ENCODE measurements at regions not wholly inside any gene's neighbourhood (a gene's known extent, or its start where the extent isn't known, plus 50 kb on each side); places are given as distances from the start of the nearest gene placed in this dataset.

DNA sequence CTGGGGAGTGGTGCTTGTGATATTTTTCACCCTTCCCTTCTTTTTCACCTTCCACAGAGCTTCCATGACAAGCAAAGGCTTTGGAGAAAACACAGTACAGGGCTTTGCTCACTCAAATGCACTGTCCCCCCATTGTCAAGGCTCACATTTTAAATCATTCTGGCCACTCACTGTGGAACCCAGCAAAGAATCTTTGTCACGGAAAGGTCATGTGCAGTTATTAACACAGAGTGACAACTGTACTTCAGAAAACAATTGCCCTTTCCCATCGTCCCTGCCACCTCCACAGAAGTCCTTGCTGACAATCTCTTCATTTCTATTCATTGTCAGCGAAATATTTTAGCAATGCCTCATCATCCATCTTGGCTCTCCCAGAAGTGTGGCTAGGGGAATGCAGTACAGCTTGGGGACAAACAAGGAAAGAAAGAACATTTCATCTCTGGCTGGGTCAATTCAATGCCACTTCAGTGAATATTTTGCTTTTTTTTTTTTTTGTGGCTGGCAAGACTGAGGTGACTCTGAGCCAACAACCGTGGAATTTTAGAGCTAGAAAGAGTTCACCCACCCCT, 851.0 kb downstream of the KCNMA1 start (continued):
- no peak for TF ChIP-seq ELF1 (IDR thresholded peaks at IDR 0.05; ENCODE audit: borderline replicate concordance, low read depth)
- TF ChIP-seq SIN3A (IDR thresholded peaks at IDR 0.05; ENCODE audit: low read depth), result no peak
- no peak for TF ChIP-seq TCF7L2 (IDR thresholded peaks at IDR 0.05; ENCODE audit: borderline replicate concordance, extremely low read depth, insufficient read depth, insufficient read length)
- no peak for TF ChIP-seq EGR1 (IDR thresholded peaks at IDR 0.05; ENCODE audit: low read depth)
- TF ChIP-seq CEBPB (IDR thresholded peaks at IDR 0.05; ENCODE audit: low read depth), result no peak

GRCh38 chr10:76784076-76784475, 853.5 kb downstream of the KCNMA1 start:
- H3K4me2 ChIP-seq (ENCODE audit: low read length), result no peak overlapping the region
- no peak overlapping the region for H3K9ac ChIP-seq (ENCODE audit: low read length)
- TF ChIP-seq POLR2A (IDR thresholded peaks at IDR 0.05; ENCODE audit: borderline replicate concordance, extremely low read depth, insufficient read depth, insufficient read length), result no peak
- no peak for TF ChIP-seq EZH2phosphoT487 (IDR thresholded peaks at IDR 0.05; ENCODE audit: borderline replicate concordance)
- no peak for TF ChIP-seq MAX (IDR thresholded peaks at IDR 0.05)
- TF ChIP-seq, protein P1, sequence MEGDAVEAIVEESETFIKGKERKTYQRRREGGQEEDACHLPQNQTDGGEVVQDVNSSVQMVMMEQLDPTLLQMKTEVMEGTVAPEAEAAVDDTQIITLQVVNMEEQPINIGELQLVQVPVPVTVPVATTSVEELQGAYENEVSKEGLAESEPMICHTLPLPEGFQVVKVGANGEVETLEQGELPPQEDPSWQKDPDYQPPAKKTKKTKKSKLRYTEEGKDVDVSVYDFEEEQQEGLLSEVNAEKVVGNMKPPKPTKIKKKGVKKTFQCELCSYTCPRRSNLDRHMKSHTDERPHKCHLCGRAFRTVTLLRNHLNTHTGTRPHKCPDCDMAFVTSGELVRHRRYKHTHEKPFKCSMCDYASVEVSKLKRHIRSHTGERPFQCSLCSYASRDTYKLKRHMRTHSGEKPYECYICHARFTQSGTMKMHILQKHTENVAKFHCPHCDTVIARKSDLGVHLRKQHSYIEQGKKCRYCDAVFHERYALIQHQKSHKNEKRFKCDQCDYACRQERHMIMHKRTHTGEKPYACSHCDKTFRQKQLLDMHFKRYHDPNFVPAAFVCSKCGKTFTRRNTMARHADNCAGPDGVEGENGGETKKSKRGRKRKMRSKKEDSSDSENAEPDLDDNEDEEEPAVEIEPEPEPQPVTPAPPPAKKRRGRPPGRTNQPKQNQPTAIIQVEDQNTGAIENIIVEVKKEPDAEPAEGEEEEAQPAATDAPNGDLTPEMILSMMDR (IDR thresholded peaks at IDR 0.05 in 2 of 3, conservative IDR thresholded peaks at IDR 0.05 in 1 of 3; ENCODE audit: borderline replicate concordance in 1 of 3, insufficient read depth in 1 of 3, low read depth in 2 of 3, low read length in 2 of 3), result no peak
- TF ChIP-seq REST (IDR thresholded peaks at IDR 0.05; ENCODE audit: low read depth), result no peak
- TF ChIP-seq, protein P2, sequence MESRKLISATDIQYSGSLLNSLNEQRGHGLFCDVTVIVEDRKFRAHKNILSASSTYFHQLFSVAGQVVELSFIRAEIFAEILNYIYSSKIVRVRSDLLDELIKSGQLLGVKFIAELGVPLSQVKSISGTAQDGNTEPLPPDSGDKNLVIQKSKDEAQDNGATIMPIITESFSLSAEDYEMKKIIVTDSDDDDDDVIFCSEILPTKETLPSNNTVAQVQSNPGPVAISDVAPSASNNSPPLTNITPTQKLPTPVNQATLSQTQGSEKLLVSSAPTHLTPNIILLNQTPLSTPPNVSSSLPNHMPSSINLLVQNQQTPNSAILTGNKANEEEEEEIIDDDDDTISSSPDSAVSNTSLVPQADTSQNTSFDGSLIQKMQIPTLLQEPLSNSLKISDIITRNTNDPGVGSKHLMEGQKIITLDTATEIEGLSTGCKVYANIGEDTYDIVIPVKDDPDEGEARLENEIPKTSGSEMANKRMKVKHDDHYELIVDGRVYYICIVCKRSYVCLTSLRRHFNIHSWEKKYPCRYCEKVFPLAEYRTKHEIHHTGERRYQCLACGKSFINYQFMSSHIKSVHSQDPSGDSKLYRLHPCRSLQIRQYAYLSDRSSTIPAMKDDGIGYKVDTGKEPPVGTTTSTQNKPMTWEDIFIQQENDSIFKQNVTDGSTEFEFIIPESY (IDR thresholded peaks at IDR 0.05; ENCODE audit: extremely low read depth, insufficient replicate concordance, low read length), result no peak
- no peak for TF ChIP-seq JUND (IDR thresholded peaks at IDR 0.05)
- no peak for TF ChIP-seq SRF (IDR thresholded peaks at IDR 0.05; ENCODE audit: low read depth)
- H3K9me2 ChIP-seq (ENCODE audit: insufficient read depth), result no peaks in the 10 kb centered on the region
- no peaks in the 10 kb centered on the region for H3K4me1 ChIP-seq (ENCODE audit: control insufficient read depth in 1 of 2, insufficient read depth in 2 of 2, low read length in 2 of 2)
- ChIA-PET RAD21 (ENCODE audit: low non-redundant PET in 1 of 2, low total read pairs in 2 of 2, uncharacterized antibody in 2 of 2, unreplicated experiment in 2 of 2) (no interaction called here), CTCF (no interaction called here), POLR2A (no interaction called here)
- no peaks in the 10 kb centered on the region for H4K20me1 ChIP-seq (ENCODE audit: insufficient read depth)
- H2AFZ ChIP-seq (ENCODE audit: low read depth, low read length, poor library complexity, severe bottlenecking), result no peak overlapping the region
- no peak overlapping the region for H3K27ac ChIP-seq (ENCODE audit: low read depth, low read length)
- no peak overlapping the region for H3K4me3 ChIP-seq (replicated peaks in 1 of 2; ENCODE audit: low read depth in 1 of 2, low read length in 2 of 2)
- BruUV-seq (replicated peaks), result no TSS peak
- no peaks in the 10 kb centered on the region for H3K36me3 ChIP-seq (ENCODE audit: control insufficient read depth in 1 of 2, insufficient read depth in 2 of 2, low read length in 2 of 2)
- H3K79me2 ChIP-seq (ENCODE audit: insufficient read depth, low read length), result no peaks in the 10 kb centered on the region
- intact Hi-C loops (cut with micrococcal nuclease), result no loop called here
- ATAC-seq, result no peak
- peaks cover 6% of the 10 kb centered on the region; the same call in 1 of the 2 replicates for H3K27me3 ChIP-seq (ENCODE audit: insufficient read depth, low read length)
- DNase-seq (ENCODE audit: low read depth, low spot score), result no peak
- H3K9me3 ChIP-seq (ENCODE audit: control insufficient read depth in 1 of 2, insufficient read depth in 1 of 2, low read depth in 1 of 2, low read length in 2 of 2), result no peaks in the 10 kb centered on the region
